ENCODE measurements at regions not wholly inside any gene's neighbourhood (a gene's known extent, or its start where the extent isn't known, plus 50 kb on each side); places are given as distances from the start of the nearest gene placed in this dataset.
"Not testable (repeated sequence)": the region's sequence is repeated elsewhere in the genome, so short reads cannot be mapped to it uniquely, and the experiment has no call there.

- DNase-seq, result not testable (repeated sequence)
These were observed 1092.1 kb downstream of the TMEM121 start for GRCh38 chr14:106618471-106618951.

- no peak for DNase-seq
These were observed 1093.2 kb downstream of the TMEM121 start for GRCh38 chr14:106619606-106620005.

GRCh38 chr14:106620368-106620767 lies 1094.0 kb downstream of the TMEM121 start:
- DNase-seq, result no peak

GRCh38 chr14:106622200-106622745 lies 1095.9 kb downstream of the TMEM121 start:
- no peak for DNase-seq

- no peak for DNase-seq
These were observed 1098.8 kb downstream of the TMEM121 start for GRCh38 chr14:106625186-106625585.

GRCh38 chr14:106626469-106626868 lies 1100.1 kb downstream of the TMEM121 start:
- DNase-seq, result not testable (repeated sequence)

- DNase-seq, result not testable (repeated sequence)
These were observed 1100.7 kb downstream of the TMEM121 start for GRCh38 chr14:106626942-106627588.

GRCh38 chr14:106631879-106632278 lies 1105.5 kb downstream of the TMEM121 start:
- DNase-seq, result no peak

GRCh38 chr14:106633721-106634120 lies 1107.3 kb downstream of the TMEM121 start:
- DNase-seq, result no peak

- DNase-seq, result no peak
These were observed 1109.2 kb downstream of the TMEM121 start for GRCh38 chr14:106635569-106635968.

- not testable (repeated sequence) for DNase-seq
These were observed 1112.5 kb downstream of the TMEM121 start for GRCh38 chr14:106638786-106639452.

GRCh38 chr14:106642090-106642489 lies 1115.7 kb downstream of the TMEM121 start:
- no peak for DNase-seq

GRCh38 chr14:106642971-106643370 lies 1116.6 kb downstream of the TMEM121 start:
- DNase-seq, result not testable (repeated sequence)

- DNase-seq, result not testable (repeated sequence)
These were observed 1122.5 kb downstream of the TMEM121 start for GRCh38 chr14:106648874-106649273.

- DNase-seq, result no peak
These were observed 1124.6 kb downstream of the TMEM121 start for GRCh38 chr14:106651016-106651415.

GRCh38 chr14:106652494-106652893 lies 1126.1 kb downstream of the TMEM121 start:
- DNase-seq, result no peak

- DNase-seq, result no peak
These were observed 1131.1 kb downstream of the TMEM121 start for GRCh38 chr14:106657460-106657859.

GRCh38 chr14:106658066-106658860 lies 1131.9 kb downstream of the TMEM121 start:
- DNase-seq, result not testable (repeated sequence)

GRCh38 chr14:106661561-106661960 lies 1135.2 kb downstream of the TMEM121 start:
- DNase-seq, result not testable (repeated sequence)

GRCh38 chr14:106662936-106663550 lies 1136.7 kb downstream of the TMEM121 start:
- no peak for DNase-seq

GRCh38 chr14:106663805-106664410 lies 1137.5 kb downstream of the TMEM121 start:
- not testable (repeated sequence) for DNase-seq

- no peak for DNase-seq
These were observed 1139.4 kb downstream of the TMEM121 start for GRCh38 chr14:106665814-106666213.

All from GOT3 (cell line).